Muscle layer of colon (tissue), 2 donors: ENCODE measurements at regions not wholly inside any gene's neighbourhood (a gene's known extent, or its start where the extent isn't known, plus 50 kb on each side); places are given as distances from the start of the nearest gene placed in this dataset.
"Not testable (repeated sequence)": the region's sequence is repeated elsewhere in the genome, so short reads cannot be mapped to it uniquely, and the experiment has no call there.

Source experiments
- H3K27ac ChIP-seq: one replicate; pipeline ENCODE4 v1.7.0; 2013; ENCODE audit warnings: low read depth, mild to moderate bottlenecking, low read length, moderate library complexity
- H3K27me3 ChIP-seq, 2 donors: one replicate each; pipeline ENCODE4 v1.7.0; 2013; ENCODE audit warnings: low read length in 2 of 2, mild to moderate bottlenecking in 2 of 2; ENCODE audit not compliant: insufficient read depth in 2 of 2, control insufficient read depth in 1 of 2
- H3K36me3 ChIP-seq: one replicate; pipeline ENCODE4 v1.7.0; 2013; ENCODE audit warnings: mild to moderate bottlenecking, low read length; ENCODE audit not compliant: insufficient read depth
- H3K4me1 ChIP-seq: one replicate; pipeline ENCODE4 v1.7.0; 2013; ENCODE audit warnings: mild to moderate bottlenecking, low read length; ENCODE audit not compliant: insufficient read depth
- H3K4me3 ChIP-seq, 2 donors: one replicate each; pipeline ENCODE4 v1.7.0; 2013; ENCODE audit warnings: low read length in 2 of 2, low read depth in 1 of 2, mild to moderate bottlenecking in 1 of 2, moderate library complexity in 1 of 2
- H3K9ac ChIP-seq: one replicate; pipeline ENCODE4 v1.7.0; 2013; ENCODE audit warnings: low read length
- H3K9me3 ChIP-seq: one replicate; pipeline ENCODE4 v1.7.0; 2013; ENCODE audit warnings: mild to moderate bottlenecking, low read length
- donor health status: abdominal sarcoma.
- donor health status: Adenocarcinoma of cecum.

DNA sequence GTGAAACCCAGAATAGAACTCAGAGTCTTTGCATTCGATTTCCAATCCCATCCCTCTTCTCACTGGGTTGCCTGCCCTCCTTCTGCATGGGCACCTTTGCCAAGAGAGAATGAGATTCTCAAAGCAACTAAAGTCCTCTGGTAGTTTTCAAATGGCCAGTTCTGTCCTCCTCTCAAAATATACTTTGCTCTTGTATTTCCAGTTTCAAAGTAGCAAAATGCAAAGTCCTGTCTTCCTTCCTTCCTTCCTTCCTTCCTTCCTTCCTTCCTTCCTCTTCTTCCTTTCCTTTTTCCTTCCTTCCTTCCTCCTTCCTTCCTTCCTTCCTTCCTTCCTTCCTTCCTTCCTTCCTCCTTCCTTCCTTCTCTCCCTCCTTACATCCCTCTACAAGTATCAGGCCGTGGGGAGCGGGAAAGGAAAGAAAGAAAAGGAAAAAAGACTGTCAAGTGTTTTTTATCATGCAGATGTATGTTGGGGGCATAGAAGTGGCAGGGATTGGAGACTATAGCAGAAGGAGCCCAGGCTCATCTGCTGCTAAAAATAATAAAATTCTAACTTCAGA lies 265.2 kb downstream of the CD83 start:
- no peaks in the 10 kb centered on the region for H3K4me1 ChIP-seq
- H3K36me3 ChIP-seq, result no peaks in the 10 kb centered on the region
- H3K9ac ChIP-seq, result no peak overlapping the region
- no peak overlapping the region for H3K27ac ChIP-seq
- no peaks in the 10 kb centered on the region for H3K27me3 ChIP-seq
- H3K4me3 ChIP-seq, result no peak overlapping the region
- H3K9me3 ChIP-seq, result no peaks in the 10 kb centered on the region

DNA sequence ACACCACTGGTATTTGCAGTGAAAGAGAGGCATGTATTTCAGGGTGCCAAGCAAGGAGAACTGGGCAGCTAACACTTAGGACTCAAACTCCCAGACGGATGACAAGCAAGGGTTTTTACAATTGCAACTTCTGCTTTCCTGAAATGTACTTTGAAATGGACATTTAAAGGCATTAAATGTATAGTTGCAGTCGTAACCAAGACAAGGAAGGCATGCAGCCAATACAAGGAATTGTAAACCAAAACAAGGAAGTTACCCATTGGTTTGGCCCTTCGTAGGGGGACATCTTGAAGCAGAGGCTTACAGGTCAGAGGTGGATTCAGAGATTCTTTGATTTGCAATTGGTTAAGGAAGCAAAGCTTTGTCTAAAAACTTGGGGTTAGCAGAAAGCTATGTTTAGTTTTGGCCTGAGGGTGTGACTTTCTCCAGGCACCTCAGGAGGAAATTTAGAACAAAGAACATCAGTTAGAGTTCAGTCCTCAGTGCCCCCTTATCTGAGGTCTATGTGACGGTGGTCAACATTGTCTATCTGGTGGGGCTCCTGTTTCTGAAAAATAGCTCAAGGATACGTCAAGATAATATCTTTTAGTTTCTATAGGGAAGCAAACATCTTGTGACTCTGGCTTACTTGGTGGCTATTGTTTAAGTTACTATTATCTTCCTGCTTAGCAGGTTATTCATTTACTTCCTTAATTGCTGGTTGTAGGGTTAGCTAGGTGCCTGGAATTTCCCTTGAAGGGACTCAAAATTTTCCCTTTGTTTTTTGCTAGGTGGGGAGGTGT lies 266.0 kb downstream of the CD83 start:
- Histone ChIP-seq H3K9me3 (no peaks in the 10 kb centered on the region), H3K4me1 (no peaks in the 10 kb centered on the region), H3K9ac (no peak overlapping the region), H3K36me3 (no peaks in the 10 kb centered on the region), H3K27ac (no peak overlapping the region), H3K27me3 (no peaks in the 10 kb centered on the region), H3K4me3 (no peak overlapping the region)

DNA sequence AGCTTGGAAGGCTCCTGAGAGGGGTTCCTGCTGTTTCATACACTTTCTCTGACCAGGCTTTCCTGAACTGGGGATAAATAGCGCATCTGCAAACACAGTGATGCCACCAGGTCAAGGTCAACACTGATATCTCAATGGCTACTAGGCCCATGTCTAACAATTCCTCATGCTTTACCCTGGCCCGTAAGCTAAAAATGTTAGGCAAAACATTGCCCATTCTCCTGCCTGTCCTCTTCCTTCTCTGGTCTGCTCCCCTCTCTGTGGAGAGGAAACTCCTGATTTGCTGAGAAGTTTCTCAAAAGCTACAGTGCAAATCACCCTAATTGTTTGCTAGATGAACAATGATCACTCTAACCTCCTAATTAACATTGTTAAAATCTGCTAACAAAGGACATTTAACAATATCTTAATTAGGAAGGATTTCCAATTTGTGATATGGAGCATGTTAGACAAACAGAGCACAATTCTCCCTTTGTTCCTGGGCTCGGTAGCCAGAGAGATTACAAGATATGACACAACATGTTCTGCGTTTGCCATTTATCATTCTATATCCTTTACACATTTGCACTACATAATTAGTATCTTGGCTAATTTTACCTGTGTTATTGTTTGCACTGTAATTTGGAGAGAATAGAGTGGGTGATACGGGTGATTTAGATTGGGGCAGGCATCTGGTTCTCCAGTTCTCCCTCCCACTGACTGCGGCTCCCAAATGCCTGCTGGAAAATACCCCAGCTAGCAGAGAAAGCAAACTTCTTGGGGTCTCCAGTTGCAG lies 266.8 kb downstream of the CD83 start:
- Histone ChIP-seq H3K9me3 (no peaks in the 10 kb centered on the region), H3K36me3 (no peaks in the 10 kb centered on the region), H3K4me1 (no peaks in the 10 kb centered on the region), H3K27me3 (no peaks in the 10 kb centered on the region), H3K4me3 (no peak overlapping the region), H3K27ac (no peak overlapping the region), H3K9ac (no peak overlapping the region)

DNA sequence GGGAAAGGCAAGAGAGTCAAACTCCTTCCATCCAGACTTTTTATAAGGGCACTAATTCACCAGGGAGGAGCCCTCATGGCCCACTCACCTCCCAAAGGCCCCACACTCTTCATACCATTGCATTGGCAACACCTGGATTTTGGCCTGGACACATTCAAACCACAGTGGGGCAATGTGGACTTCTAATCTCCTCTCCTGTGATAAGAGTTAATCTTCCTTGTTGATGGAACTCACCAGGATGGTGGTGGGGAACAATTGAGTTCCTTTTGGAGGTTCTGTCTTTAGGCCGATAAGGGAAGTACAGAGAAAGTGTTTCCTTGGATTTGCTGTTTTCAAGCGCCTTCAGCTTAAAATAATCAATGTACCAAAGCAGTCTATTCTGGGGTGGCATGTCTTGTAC lies 268.7 kb downstream of the CD83 start:
- Histone ChIP-seq H3K27me3 (no peaks in the 10 kb centered on the region), H3K36me3 (no peaks in the 10 kb centered on the region), H3K27ac (no peak overlapping the region), H3K4me3 (no peak overlapping the region), H3K4me1 (peaks cover 8% of the 10 kb centered on the region), H3K9ac (no peak overlapping the region), H3K9me3 (no peaks in the 10 kb centered on the region)

DNA sequence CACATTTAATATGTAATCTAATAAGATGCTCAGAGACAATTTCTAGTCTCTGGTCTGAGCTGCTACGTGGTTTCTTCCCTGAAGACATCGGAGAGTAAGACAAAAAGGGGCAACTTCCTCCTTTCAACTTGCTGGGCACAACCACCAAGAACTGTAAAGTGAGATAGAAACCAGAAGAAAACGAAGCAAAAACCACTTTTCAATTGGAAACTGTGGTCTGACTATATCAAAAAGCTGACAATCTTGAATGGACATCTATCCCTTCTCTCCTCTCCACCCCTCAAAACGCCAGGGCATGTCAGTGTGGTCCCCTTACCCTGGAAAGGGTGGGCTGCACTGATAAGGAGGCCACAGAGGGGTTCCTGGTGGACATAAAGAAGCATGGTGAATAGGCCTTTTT lies 269.1 kb downstream of the CD83 start:
- H3K9me3 ChIP-seq, result no peaks in the 10 kb centered on the region
- no peak overlapping the region for H3K4me3 ChIP-seq
- no peak overlapping the region for H3K9ac ChIP-seq
- no peaks in the 10 kb centered on the region for H3K36me3 ChIP-seq
- H3K27me3 ChIP-seq, result no peaks in the 10 kb centered on the region
- H3K27ac ChIP-seq, result no peak overlapping the region
- H3K4me1 ChIP-seq, result peaks cover 8% of the 10 kb centered on the region

DNA sequence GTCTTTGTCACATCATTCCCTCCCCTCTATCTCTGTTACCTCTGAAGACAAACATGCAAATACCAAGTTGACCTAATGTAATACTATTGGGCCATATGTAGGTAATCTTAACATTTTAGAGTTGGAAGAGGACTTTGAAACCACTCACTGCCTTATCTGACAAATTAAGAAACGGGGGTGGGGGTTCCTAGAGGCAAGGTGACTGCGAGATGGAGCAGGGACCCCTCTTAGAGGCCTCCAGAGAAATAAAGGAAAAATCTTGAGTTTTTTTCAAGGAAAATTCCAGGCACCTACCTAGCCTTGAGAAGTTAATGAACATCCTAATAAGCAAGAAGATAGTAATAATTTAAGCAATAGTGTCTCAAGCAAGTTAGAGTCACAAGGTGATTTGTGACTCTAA lies 270.8 kb downstream of the CD83 start:
- Histone ChIP-seq H3K4me1 (peaks cover 8% of the 10 kb centered on the region), H3K27ac (no peak overlapping the region), H3K9ac (no peak overlapping the region), H3K27me3 (no peaks in the 10 kb centered on the region), H3K4me3 (no peak overlapping the region), H3K9me3 (no peaks in the 10 kb centered on the region), H3K36me3 (no peaks in the 10 kb centered on the region)

DNA sequence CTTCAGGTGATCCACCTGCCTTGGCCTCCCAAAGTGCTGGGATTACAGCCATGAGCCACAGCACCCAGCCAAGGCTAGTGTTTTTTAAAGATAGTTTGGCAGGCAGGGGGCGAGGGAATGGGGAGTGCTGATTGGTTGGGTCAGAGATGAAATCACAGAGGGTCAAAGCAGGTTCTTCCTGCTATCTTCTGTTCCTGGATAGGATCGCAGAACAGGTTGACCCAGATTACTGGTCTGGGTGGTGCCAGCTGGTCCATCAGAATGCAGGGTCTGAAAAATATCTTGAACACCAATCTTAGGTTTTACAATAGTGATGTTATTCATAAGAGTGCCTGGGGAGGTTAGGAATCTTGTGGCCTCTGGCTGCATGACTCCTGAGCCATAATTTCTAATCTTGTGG lies 272.2 kb downstream of the CD83 start:
- H3K36me3 ChIP-seq, H3K4me3 ChIP-seq, H3K4me1 ChIP-seq, H3K27me3 ChIP-seq, H3K9me3 ChIP-seq, H3K27ac ChIP-seq, H3K9ac ChIP-seq: not testable (repeated sequence)

DNA sequence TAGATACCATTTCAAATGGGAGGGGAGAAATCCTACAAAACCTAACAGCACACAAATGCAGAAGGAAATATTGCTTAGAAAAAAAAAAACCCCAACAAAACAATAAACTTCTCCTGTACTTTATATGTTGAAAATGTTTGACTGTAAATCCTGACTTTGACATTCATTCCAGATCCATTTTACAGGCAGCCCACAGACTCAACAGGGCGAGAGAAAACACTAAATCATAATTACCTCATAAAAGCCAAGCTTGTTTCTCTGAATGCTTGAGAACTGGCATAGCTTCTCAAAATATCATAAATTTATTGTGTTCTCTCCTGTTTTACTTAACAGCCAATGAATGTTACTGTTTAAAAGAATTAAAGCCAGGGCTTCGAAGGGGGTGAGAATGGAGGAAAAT lies 273.2 kb downstream of the CD83 start:
- H3K36me3 ChIP-seq, result no peaks in the 10 kb centered on the region
- H3K4me3 ChIP-seq, result no peak overlapping the region
- no peak overlapping the region for H3K9ac ChIP-seq
- peaks cover 8% of the 10 kb centered on the region for H3K4me1 ChIP-seq
- H3K27me3 ChIP-seq, result no peaks in the 10 kb centered on the region
- no peak overlapping the region for H3K27ac ChIP-seq
- H3K9me3 ChIP-seq, result no peaks in the 10 kb centered on the region

DNA sequence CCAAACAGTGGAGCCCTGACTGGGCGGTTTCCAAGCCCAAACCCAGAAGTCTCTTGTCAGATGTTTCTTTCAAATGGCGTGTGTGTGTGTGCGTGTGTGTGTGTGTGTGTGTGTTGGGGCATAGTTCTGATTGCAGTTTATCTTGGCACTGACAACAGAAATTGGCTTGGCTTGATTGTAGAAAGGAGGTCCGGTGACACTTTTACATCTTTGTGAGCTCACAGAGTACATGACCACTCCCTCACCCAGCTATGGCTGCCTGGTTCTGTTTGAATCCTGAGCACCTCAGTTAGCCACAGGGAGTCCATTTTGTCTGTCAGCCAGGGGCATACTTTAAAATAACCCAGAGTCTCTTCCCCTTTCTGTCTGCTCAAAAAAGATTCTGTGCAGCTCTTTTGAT lies 276.3 kb downstream of the CD83 start:
- Histone ChIP-seq H3K4me3 (no peak overlapping the region), H3K4me1 (peaks cover 8% of the 10 kb centered on the region), H3K9me3 (no peaks in the 10 kb centered on the region), H3K9ac (no peak overlapping the region), H3K36me3 (no peaks in the 10 kb centered on the region), H3K27me3 (no peaks in the 10 kb centered on the region), H3K27ac (no peak overlapping the region)

DNA sequence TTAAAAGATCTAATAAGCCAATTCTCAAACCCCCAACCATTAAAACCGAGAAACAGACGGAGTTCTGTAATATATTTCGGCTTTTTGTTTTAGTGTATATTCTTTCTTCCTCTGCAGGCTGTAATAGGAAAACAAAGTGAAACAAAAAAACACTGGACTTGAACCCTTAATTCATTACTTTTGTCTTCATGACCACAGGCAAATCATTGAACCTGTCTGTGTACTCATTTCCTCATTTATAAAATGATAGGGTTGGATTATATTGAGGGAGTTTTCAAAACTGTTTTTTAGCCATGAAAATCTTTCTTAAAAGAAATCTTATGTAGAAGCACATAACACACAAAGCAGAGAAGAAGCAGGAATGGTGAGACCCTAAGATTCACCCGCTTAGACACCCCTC lies 278.8 kb downstream of the CD83 start:
- no peak overlapping the region for H3K27ac ChIP-seq
- no peaks in the 10 kb centered on the region for H3K36me3 ChIP-seq
- H3K9ac ChIP-seq, result no peak overlapping the region
- H3K4me1 ChIP-seq, result no peaks in the 10 kb centered on the region
- no peak overlapping the region for H3K4me3 ChIP-seq
- H3K27me3 ChIP-seq, result no peaks in the 10 kb centered on the region
- H3K9me3 ChIP-seq, result no peaks in the 10 kb centered on the region

DNA sequence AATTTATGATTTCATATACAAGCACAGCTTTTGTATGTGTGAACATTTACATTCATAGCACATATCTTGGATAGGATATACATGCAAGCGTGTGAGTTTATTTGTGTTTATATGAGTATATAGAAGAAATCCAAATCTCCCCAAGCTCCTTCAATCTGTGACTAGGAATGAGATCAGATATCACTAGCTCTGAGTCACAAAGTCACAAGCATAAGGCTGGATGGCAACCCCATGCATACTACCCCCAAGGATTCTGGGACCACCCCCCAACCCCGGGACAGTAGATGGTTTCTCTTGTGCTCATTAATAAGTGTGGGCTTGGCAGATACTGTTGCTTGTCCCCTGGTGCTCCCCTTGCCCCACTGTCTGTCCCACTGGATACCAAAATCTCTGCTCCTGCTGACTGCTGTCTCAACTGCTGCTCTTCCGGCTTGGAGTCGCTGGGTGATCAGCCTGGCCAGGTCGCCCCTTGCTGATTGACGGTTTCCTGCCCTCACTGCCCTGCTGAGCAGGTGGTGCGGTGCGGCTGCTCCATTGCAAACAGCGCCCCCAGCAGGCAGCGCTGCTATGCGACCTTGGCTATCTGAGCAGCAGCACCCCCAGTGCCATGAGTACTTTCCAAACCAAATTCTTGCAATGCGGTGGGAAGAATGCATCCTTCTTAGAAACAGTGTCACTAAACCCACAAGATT lies 279.4 kb downstream of the CD83 start:
- no peak overlapping the region for H3K4me3 ChIP-seq
- H3K27ac ChIP-seq, result no peak overlapping the region
- no peak overlapping the region for H3K9ac ChIP-seq
- no peaks in the 10 kb centered on the region for H3K9me3 ChIP-seq
- H3K36me3 ChIP-seq, result no peaks in the 10 kb centered on the region
- H3K27me3 ChIP-seq, result no peaks in the 10 kb centered on the region
- no peaks in the 10 kb centered on the region for H3K4me1 ChIP-seq
